Nephron progenitor cell (in vitro differentiated cells): ENCODE measurements at regions not wholly inside any gene's neighbourhood (a gene's known extent, or its start where the extent isn't known, plus 50 kb on each side); places are given as distances from the start of the nearest gene placed in this dataset.

Experiments used
- DNase-seq: peaks from one replicate; pipeline ENCODE4 v3.0.0; 2021
- H3K27ac Mint-ChIP-seq: 2 replicates; pipeline ENCODE4 v1.8.0; 2021; ENCODE audit warnings: mild to moderate bottlenecking, moderate library complexity, mixed read lengths
- H3K27me3 Mint-ChIP-seq: 2 replicates; pipeline ENCODE4 v1.8.0; 2021; ENCODE audit warnings: mild to moderate bottlenecking, low read depth, mixed read lengths; ENCODE audit not compliant: poor library complexity
- H3K36me3 Mint-ChIP-seq: 2 replicates; pipeline ENCODE4 v1.8.0; 2021; ENCODE audit warnings: low read depth, mixed read lengths
- H3K4me1 Mint-ChIP-seq: 2 replicates; pipeline ENCODE4 v1.8.0; 2021; ENCODE audit warnings: mixed read lengths
- H3K4me3 Mint-ChIP-seq: 2 replicates; pipeline ENCODE4 v1.8.0; 2021; ENCODE audit warnings: mild to moderate bottlenecking, moderate library complexity, mixed read lengths
- H3K9me3 Mint-ChIP-seq: 2 replicates; pipeline ENCODE4 v1.8.0; 2021; ENCODE audit warnings: mild to moderate bottlenecking, moderate library complexity, mixed read lengths
- CTCF ChIP-seq: fragments of 200-600 bp; sonication (generic); IDR thresholded peaks from 2 replicates; pipeline ENCODE4 v1.5.0; 2021; ENCODE audit warnings: antibody characterized with exemption

GRCh38 chrX:137413190-137413589 is 152.7 kb upstream of the ZIC3 start:
- H3K4me1 Mint-ChIP-seq: peaks cover 4% of the 10 kb centered on the region
- TF ChIP-seq CTCF: no peak
- peaks cover 21% of the 10 kb centered on the region for H3K9me3 Mint-ChIP-seq
- no peaks in the 10 kb centered on the region for H3K36me3 Mint-ChIP-seq
- no peak overlapping the region for H3K27ac Mint-ChIP-seq
- H3K4me3 Mint-ChIP-seq: no peak overlapping the region
- no peaks in the 10 kb centered on the region for H3K27me3 Mint-ChIP-seq
- DNase-seq: no peak

- no peaks in the 10 kb centered on the region for H3K36me3 Mint-ChIP-seq
- no peak for DNase-seq
- H3K9me3 Mint-ChIP-seq: peaks cover 22% of the 10 kb centered on the region
- H3K27me3 Mint-ChIP-seq: no peaks in the 10 kb centered on the region
- H3K27ac Mint-ChIP-seq: no peak overlapping the region
- no peaks in the 10 kb centered on the region for H3K4me1 Mint-ChIP-seq
- H3K4me3 Mint-ChIP-seq: no peak overlapping the region
- TF ChIP-seq CTCF: no peak
Measured at GRCh38 chrX:137405449-137406140, 160.3 kb upstream of the ZIC3 start.

- no peak overlapping the region for H3K4me3 Mint-ChIP-seq
Measured at GRCh38 chrX:137401092-137401491, 164.8 kb upstream of the ZIC3 start.

GRCh38 chrX:137387646-137388045 is 178.3 kb upstream of the ZIC3 start:
- no peak overlapping the region for H3K4me3 Mint-ChIP-seq
- peaks cover 17% of the 10 kb centered on the region for H3K9me3 Mint-ChIP-seq

More at GRCh38 chrX:137401092-137401491, 164.8 kb upstream of the ZIC3 start:
- H3K36me3 Mint-ChIP-seq: no peaks in the 10 kb centered on the region
- no peak for DNase-seq
- no peaks in the 10 kb centered on the region for H3K4me1 Mint-ChIP-seq
- H3K27ac Mint-ChIP-seq: no peak overlapping the region
- TF ChIP-seq CTCF: no peak
- H3K27me3 Mint-ChIP-seq: no peaks in the 10 kb centered on the region
- H3K9me3 Mint-ChIP-seq: peaks cover 25% of the 10 kb centered on the region

DNA sequence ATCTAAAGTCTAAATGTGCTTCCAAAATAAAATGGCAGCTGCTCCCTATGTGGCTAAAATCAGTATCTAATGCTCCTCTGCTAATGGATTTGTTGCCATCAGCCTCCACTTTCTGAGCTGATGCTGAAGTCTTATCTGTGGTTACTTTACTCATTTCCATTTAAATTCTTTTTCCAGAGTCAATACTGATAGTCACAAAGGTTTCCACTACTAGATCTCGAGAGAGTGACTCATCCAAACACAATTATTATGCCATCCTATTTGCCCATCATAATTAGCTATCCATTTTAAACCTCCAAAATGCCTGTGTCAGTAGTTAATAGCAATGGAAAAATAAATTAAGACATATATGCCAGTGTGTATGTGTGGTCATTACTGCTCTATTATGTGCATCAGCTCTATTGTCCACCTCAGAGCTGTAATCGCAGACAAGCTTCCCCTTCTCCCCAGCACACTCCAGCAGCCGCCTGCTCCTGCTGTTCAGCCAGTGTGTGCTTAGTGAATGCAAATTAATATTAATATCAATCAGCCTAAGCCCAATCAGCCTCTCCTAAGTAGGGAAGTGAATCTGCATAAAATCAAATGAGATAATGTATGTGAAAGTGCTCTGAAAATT is 199.8 kb upstream of the ZIC3 start:
- Mint-ChIP-seq H3K36me3 (no peaks in the 10 kb centered on the region), H3K4me1 (peaks cover 15% of the 10 kb centered on the region), H3K27me3 (peaks cover 6% of the 10 kb centered on the region), H3K27ac (no peak overlapping the region), H3K9me3 (peaks cover 3% of the 10 kb centered on the region), H3K4me3 (no peak overlapping the region)
- no peak for DNase-seq
- no peak for TF ChIP-seq CTCF

More at GRCh38 chrX:137387646-137388045, 178.3 kb upstream of the ZIC3 start:
- Mint-ChIP-seq H3K27ac (no peak overlapping the region), H3K4me1 (no peaks in the 10 kb centered on the region), H3K36me3 (no peaks in the 10 kb centered on the region), H3K27me3 (no peaks in the 10 kb centered on the region)
- TF ChIP-seq CTCF: no peak
- DNase-seq: no peak

- H3K4me3 Mint-ChIP-seq: no peak overlapping the region
- peaks cover 13% of the 10 kb centered on the region for H3K9me3 Mint-ChIP-seq
- DNase-seq: no peak
- TF ChIP-seq CTCF: no peak
- peaks cover 11% of the 10 kb centered on the region for H3K27me3 Mint-ChIP-seq
- no peak overlapping the region for H3K27ac Mint-ChIP-seq
- no peaks in the 10 kb centered on the region for H3K36me3 Mint-ChIP-seq
- H3K4me1 Mint-ChIP-seq: peaks cover 21% of the 10 kb centered on the region
Measured at GRCh38 chrX:137363559-137363958, 202.4 kb upstream of the ZIC3 start.
